ENCODE measurements at regions not wholly inside any gene's neighbourhood (a gene's known extent, or its start where the extent isn't known, plus 50 kb on each side); places are given as distances from the start of the nearest gene placed in this dataset.

DNA sequence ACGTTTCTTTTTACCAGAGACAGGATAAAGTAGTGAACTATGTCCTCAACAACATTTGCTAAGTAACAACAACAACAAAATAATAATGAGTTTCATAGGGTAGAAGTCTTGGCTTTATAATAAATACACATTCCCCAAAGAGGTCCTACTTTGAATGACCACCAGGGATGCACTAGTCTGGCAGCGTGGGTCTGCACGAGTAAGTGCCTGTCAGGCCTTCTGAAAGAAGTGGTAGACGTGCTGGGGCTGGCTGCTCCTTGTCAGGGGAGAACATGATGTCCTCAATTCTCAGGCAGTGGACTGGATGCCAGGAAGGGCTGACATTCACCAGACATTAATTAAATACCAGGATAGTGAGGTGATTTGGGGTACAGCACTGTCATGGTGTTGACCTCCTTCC, 331.1 kb downstream of the TMEM38B start:
- TF ChIP-seq, protein P1, sequence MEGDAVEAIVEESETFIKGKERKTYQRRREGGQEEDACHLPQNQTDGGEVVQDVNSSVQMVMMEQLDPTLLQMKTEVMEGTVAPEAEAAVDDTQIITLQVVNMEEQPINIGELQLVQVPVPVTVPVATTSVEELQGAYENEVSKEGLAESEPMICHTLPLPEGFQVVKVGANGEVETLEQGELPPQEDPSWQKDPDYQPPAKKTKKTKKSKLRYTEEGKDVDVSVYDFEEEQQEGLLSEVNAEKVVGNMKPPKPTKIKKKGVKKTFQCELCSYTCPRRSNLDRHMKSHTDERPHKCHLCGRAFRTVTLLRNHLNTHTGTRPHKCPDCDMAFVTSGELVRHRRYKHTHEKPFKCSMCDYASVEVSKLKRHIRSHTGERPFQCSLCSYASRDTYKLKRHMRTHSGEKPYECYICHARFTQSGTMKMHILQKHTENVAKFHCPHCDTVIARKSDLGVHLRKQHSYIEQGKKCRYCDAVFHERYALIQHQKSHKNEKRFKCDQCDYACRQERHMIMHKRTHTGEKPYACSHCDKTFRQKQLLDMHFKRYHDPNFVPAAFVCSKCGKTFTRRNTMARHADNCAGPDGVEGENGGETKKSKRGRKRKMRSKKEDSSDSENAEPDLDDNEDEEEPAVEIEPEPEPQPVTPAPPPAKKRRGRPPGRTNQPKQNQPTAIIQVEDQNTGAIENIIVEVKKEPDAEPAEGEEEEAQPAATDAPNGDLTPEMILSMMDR (IDR thresholded peaks at IDR 0.05): no peak
- TF ChIP-seq EP300 (IDR thresholded peaks at IDR 0.05) (no peak), POLR2AphosphoS5 (IDR thresholded peaks at IDR 0.05) (no peak), POLR2A (IDR thresholded peaks at IDR 0.05) (no peak)
